HG03439 (cell line): ENCODE measurements at regions not wholly inside any gene's neighbourhood (a gene's known extent, or its start where the extent isn't known, plus 50 kb on each side); places are given as distances from the start of the nearest gene placed in this dataset.

Experiments used
- ATAC-seq: cut with Tn5 transposase; IDR thresholded peaks from one replicate; pipeline ENCODE4 v1.9.1; 2021; ENCODE audit warnings: mild to moderate bottlenecking, moderate library complexity; ENCODE audit not compliant: unreplicated experiment

DNA sequence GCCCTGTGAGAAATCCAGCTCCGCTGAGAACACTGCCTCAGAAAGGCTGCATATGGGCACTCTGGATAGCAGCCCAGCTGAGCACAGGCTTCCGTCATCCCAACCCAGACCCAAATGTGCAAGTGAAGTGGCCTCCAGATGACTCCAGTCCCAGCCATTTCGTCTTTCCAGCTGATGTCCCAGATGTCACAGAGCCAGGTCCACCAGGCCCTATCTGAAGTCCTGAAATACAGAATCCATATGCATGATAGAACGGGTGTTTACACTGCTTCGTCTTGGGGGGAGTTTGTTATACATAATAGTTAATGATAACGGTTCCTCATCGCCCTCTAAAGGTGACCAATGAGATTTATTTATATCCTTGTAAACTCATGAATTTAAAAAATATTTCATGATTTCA lies 72.6 kb upstream of the TRIM2 start:
- ATAC-seq = no peak

- ATAC-seq = no peak
Observed at GRCh38 chr4:153137159-153137558, 67.1 kb upstream of the TRIM2 start.

DNA sequence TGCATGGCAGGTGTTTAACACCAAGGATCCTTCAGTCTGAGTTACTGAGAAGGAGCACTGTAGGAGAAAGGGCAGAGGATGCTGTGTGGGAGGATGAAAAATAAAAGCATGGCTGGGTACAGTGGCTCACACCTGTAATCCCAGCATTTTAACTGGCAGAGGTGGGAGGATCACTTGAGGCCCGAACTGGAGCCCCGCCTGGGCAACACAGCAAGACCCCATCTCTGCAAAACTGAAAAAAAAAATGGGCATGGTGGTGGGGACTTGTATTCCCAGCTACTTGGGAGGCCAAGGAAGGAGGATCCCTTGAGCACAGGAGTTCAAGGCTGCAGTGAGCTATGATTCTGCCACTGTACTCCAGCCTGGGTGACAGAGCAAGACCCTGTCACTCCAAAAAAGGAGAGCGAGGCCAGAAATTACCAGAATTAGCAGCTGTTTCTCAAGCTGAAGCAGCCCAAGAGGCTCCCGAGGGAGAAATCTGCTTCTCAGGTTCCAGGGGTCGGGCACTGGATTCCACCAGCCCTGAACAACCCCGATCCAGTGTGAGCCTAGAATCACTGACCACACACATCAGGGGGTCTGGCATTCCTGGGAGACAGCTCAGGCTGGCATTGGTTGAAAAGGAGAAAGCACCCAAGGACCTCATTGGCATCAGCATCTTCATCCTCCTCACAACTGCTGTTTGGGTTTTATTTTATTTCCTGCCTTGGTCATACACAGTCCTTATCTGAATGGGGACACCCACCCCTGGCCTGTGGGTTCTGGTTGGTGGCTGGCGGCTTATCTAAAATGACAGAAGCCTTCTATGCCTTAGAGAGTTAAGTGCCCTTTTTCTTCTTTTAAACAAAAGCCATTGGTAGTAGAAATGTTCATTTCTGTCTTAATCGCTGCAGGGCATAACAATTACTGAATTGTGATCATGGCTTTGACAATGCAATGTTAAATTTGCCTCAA lies 66.3 kb upstream of the TRIM2 start:
- no peak for ATAC-seq

GRCh38 chr4:153138736-153139135 lies 65.5 kb upstream of the TRIM2 start:
- ATAC-seq = no peak

DNA sequence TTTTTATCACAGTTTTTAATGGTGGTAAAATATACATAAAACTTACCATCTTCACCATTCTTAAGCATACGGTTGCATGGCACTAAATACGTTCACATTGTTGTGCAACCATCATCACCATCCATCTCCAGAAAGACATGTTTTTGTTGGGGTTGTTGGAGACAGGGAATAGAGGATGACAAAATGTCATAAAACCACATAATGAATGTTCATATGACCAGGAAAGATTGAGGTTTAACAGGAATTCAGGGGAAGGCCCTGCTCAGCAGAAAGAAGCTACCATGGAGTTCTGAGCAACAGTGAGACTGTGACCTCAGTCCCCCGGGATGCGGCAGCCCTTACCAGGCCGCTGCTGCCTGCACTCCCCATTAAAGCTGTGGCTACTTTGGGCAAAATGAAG lies 63.9 kb upstream of the TRIM2 start:
- ATAC-seq = no peak

DNA sequence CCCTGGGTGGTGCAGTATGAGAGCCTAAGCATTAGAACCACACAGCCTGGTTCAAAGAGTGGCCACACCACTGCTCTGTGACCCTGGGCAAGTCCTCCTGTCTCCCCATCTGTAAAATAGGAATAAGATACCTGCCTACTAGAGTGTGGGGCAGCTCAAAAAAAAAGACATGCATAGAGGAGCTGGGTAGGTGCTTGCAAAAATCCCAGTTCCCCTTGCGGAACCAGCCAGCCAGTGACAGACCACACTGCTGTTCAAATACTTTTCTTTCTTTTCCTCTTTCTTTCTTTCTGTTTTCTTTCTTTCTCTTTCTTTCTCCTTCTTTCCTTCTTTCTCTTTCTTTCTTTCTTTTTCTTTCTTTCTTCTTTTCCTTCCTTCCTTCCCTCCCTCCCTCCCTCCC lies 63.0 kb upstream of the TRIM2 start:
- ATAC-seq = no peak

DNA sequence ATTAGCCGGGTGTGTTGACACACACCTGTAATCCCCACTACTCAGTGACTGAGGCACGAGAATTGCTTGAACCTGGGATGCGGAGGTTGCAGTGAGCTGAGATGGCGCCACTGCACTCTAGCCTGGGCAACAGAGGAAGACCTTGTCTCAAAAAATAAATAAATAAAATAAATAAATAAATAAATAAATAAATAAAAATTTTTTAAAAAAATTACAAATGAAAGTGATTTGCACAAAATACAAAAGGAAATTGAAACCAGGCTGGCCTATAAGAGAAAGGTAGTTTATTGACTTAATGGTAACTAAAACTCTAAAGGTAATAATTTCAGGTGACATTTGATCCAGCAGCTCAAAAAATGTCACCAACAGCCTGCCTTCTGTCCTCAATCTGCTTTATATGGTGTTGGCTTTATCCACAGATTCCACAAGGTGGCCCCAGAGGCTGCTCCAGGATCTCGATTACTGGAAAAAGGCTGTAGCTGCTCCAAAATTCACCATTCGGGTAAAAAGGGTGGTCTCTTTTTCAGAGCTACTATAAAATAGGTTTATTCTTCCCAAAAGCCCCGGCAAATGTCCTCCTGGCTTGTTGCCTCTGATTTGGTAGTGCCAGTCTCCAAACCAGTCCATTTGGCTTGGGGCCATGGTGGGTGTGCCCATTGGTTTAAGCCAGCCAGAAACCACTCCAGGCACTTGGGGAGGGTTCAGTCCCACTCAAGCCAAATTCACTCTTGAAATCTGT lies 61.4 kb upstream of the TRIM2 start:
- ATAC-seq = no peak

- ATAC-seq = no peak
Observed at GRCh38 chr4:153143527-153144348, 60.5 kb upstream of the TRIM2 start.

GRCh38 chr4:153146031-153146430 lies 58.2 kb upstream of the TRIM2 start:
- ATAC-seq = no peak

GRCh38 chr4:153146961-153147360 lies 57.3 kb upstream of the TRIM2 start:
- ATAC-seq = no peak

DNA sequence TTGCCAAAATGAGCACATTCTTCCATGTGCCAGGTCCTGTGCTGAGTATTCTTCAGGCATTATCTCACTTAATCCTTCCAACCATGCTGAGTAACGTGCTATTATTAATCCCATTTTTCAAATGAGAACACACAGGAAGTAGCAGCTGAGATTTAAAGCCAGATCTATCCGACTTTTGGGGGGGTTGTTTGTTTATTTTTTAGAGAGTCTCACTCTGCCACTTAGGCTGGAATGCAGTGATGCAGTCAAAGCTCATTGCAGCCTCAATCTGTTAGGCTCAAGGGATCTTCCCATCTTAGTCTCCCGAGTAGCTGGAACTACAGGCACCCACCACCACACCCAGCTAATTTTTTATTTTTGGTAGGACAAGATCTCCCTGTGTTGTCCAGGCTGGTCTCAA lies 55.5 kb upstream of the TRIM2 start:
- no peak for ATAC-seq

DNA sequence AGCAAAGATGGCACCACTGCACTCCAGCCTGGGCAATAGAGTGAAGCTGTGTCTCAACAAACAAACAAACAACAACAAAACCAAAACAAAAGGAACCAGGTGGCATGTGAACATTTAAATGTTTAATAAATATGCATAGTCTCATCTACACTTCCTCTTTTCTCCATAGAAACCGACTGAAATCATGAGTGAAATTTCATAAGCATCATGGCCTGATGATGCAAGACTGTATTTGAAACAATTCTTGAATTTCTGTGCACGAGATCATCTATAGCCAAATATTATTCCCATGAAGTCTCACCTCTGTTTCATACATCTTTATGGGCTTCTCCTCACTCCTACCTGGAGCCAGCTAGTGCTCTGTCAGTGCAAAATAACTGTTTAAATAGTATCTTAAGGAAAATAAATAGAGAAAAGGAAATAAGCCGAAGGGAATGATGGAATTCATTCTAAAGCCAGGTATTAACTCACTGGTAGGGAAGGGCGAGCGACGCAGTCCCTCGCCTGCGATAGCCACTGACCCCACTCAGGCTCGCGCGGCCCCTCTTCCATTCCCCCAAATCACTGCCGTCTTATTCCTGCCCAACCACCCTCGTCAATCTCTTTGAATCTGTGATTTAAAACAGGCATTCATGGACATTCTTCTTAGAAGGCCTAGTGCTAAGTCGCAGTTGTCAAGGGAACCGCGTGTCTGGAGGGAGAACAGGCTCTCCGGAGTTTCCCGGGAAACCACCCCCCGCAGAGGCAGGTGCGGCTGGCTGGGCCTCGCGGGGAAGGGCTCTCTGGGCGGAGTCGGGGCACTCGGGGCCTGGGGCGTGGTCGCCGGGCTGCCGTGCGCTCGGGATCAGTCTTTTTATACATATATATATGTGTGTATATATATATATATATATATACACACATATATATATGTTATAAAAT lies 52.4 kb upstream of the TRIM2 start:
- no peak for ATAC-seq

DNA sequence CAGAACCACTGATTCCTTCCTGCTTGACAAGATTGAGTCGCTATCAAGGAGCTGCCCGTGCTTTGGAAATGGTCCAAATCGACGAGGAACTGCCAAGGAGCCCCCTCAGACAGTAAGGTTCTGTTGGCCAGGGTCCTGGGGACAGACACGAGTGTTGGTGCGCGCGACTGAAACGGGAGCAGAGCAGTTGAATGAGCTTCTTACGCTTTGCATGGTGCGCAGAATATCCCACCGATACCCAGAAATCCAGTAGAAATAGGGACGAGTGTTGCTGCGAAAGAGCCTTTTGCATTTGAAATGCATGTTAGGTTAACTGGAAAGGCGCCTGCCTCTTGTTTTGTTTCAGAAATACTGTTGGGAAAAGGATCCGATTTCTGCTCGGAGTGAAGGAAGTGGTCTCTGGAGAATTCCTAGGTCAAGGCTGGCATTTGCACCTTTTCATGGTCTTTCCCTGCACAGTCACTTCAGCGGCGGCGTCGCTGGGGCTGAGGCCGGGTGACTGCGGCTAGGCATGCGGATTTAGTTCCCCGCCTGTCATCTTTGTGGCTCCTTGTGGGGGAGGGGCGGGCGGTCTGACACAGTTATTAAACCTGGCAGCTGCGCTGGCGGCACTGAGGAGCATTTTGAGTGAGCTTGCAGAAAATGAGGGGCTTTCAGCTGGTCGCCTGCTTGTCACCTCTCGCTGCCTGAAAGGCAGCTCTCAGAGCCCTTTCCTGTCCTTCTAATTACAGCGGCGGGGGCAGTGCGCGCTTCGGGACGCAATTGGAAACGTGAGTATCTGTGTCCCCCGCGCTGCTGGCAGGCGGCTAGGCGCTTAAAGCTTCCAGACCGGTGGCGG lies 51.5 kb upstream of the TRIM2 start:
- ATAC-seq = peak; percentile 14

GRCh38 chr4:153153339-153153871 lies 50.8 kb upstream of the TRIM2 start:
- ATAC-seq = peak; percentile 63

DNA sequence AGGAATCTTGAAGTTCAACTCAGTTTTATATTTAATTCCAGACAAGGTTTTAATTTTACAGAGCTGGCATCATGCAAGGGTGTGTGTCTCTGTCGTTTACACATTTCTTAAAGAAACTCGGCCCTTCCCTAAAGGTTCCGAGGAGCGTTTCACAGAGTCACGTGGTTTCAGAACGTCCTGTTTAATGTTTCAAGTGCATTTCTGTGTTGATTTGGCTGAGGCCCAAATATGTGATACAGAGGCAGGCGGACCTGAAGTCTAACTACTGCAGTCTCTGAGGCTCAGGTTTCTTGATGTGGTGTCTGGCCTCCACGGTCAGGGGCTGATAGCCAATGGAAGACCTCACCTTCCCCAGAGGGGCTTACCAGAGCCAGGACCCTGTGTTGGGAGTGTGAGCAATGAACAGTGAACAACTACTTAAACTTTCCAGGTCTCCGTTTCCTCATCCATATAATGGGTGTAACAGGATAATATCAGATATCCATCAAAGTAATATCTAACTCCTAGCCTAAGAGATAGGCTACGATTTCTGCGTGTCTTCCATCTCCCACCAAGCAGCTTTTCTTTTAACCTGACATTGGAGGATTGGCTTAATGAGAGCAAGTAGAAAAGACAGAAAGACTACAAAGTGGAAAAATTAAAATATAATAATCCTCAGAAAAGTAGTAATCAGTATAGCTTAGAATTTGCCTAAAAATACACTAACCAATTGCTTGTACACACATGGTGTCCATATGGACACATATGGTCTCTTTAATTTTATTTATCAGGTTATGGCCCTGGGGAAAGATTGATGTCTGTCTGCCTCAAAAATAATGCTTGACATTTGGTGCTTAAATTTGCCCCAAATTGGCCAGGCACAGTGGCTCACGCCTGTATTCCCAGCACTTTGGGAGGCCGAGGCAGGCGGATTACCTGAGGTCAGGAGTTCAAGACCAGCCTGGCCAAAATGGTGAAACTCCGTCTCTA lies 50.0 kb upstream of the TRIM2 start:
- ATAC-seq = no peak
